IMR-90 (cell line): ENCODE measurements at regions not wholly inside any gene's neighbourhood (a gene's known extent, or its start where the extent isn't known, plus 50 kb on each side); places are given as distances from the start of the nearest gene placed in this dataset.
"Not testable (repeated sequence)": the region's sequence is repeated elsewhere in the genome, so short reads cannot be mapped to it uniquely, and the experiment has no call there.

ENCODE experiments used
- ATAC-seq: fragments of 200-7000 bp; cut with Tn5 transposase; 2 replicates; pipeline ENCODE4 v1.9.1; 2020; ENCODE audit warnings: low read depth, mild to moderate bottlenecking, moderate library complexity
- BruUV-seq: library from RNA; stranded (reverse); fragments of 400-500 nt; replicated peaks from 2 replicates; lab custom pipeline; 2021; lab: Mats Ljungman, UMichigan
- CTCF ChIA-PET: fragments of 300-600 bp; formaldehyde crosslinking; extraction: SDS; loops from one replicate; lab custom pipeline; 2021; ENCODE audit warnings: antibody characterized with exemption; lab: Yijun Ruan, JAX
- POLR2A ChIA-PET: fragments of 300-600 bp; sonication (Branson Sonifier 250); formaldehyde crosslinking; loops from one replicate; lab custom pipeline; 2022; ENCODE audit warnings: antibody characterized with exemption; ENCODE audit not compliant: unreplicated experiment; lab: Charles Lee
- DNase-seq: peaks from one replicate; pipeline ENCODE4 v3.0.0; 2013
- H2AFZ ChIP-seq: replicated peaks from 2 replicates; pipeline ENCODE3; 2013; ENCODE audit warnings: low read length, mild to moderate bottlenecking; ENCODE audit not compliant: poor library complexity
- H2AK5ac ChIP-seq: 2 replicates; pipeline ENCODE4 v1.6.1; 2013; ENCODE audit warnings: low read depth, low read length, inconsistent platforms
- H2AK9ac ChIP-seq: replicated peaks from 2 replicates; pipeline ENCODE3; 2013; ENCODE audit warnings: mild to moderate bottlenecking, low read depth, low read length, moderate library complexity; ENCODE audit not compliant: poor library complexity
- H2BK120ac ChIP-seq: 2 replicates; pipeline ENCODE4 v1.6.1; 2013; ENCODE audit warnings: low read depth, low read length, inconsistent platforms
- H2BK15ac ChIP-seq: 3 replicates; pipeline ENCODE4 v1.6.1; 2013; ENCODE audit warnings: low read depth, low read length, inconsistent platforms
- H2BK20ac ChIP-seq: 2 replicates; pipeline ENCODE4 v1.6.1; 2013; ENCODE audit warnings: low read depth, mild to moderate bottlenecking, inconsistent platforms, low read length, moderate library complexity
- H2BK5ac ChIP-seq: 2 replicates; pipeline ENCODE4 v1.6.1; 2013; ENCODE audit warnings: mild to moderate bottlenecking, low read depth, low read length, inconsistent platforms; ENCODE audit not compliant: poor library complexity, severe bottlenecking
- H3K14ac ChIP-seq: replicated peaks from 2 replicates; pipeline ENCODE4 v1.6.1; 2013; ENCODE audit warnings: low read depth, low read length, inconsistent platforms
- H3K18ac ChIP-seq: 2 replicates; pipeline ENCODE4 v1.6.1; 2013; ENCODE audit warnings: low read depth, low read length, control low read depth
- H3K23ac ChIP-seq: 2 replicates; pipeline ENCODE4 v1.6.1; 2013; ENCODE audit warnings: low read depth, low read length, inconsistent platforms
- H3K27ac ChIP-seq: 2 replicates; pipeline ENCODE4 v1.5.1; 2013; ENCODE audit warnings: mild to moderate bottlenecking, control low read depth, low read length; ENCODE audit not compliant: insufficient read depth
- H3K27me3 ChIP-seq: 2 replicates; pipeline ENCODE4 v1.6.1; 2013; ENCODE audit warnings: low read length; ENCODE audit not compliant: control insufficient read depth, insufficient read depth
- H3K36me3 ChIP-seq: 2 replicates; pipeline ENCODE4 v1.6.1; 2013; ENCODE audit warnings: low read length, mixed read lengths; ENCODE audit not compliant: control insufficient read depth, insufficient read depth
- H3K4ac ChIP-seq: 2 replicates; pipeline ENCODE4 v1.6.1; 2013; ENCODE audit warnings: low read depth, low read length, inconsistent platforms
- H3K4me1 ChIP-seq: 2 replicates; pipeline ENCODE4 v1.6.1; 2013; ENCODE audit warnings: low read length, mixed read lengths; ENCODE audit not compliant: control insufficient read depth, insufficient read depth
- H3K4me2 ChIP-seq: 2 replicates; pipeline ENCODE4 v1.6.1; 2013; ENCODE audit warnings: low read depth, mild to moderate bottlenecking, control low read depth, low read length, moderate library complexity
- H3K4me3 ChIP-seq: 2 replicates; pipeline ENCODE4 v1.5.1; 2013; ENCODE audit warnings: low read depth, mild to moderate bottlenecking, control low read depth, low read length, moderate library complexity; ENCODE audit not compliant: insufficient read depth
- H3K56ac ChIP-seq: 2 replicates; pipeline ENCODE4 v1.6.1; 2013; ENCODE audit warnings: low read length, inconsistent platforms; ENCODE audit not compliant: insufficient read depth; ENCODE audit errors: extremely low read depth
- H3K79me1 ChIP-seq, 2 experiments: 2 replicates each; pipeline ENCODE4 v1.6.1; 2013; ENCODE audit warnings: low read length in 2 of 2, inconsistent platforms in 1 of 2, low read depth in 1 of 2
- H3K9ac ChIP-seq: 2 replicates; pipeline ENCODE4 v1.6.1; 2013; ENCODE audit warnings: low read depth, low read length, control low read depth
- H3K9me1 ChIP-seq: 2 replicates; pipeline ENCODE4 v1.6.1; 2013; ENCODE audit warnings: low read length, inconsistent platforms; ENCODE audit not compliant: insufficient read depth
- H3K9me3 ChIP-seq: 2 replicates; pipeline ENCODE4 v1.6.1; 2013; ENCODE audit warnings: low read length; ENCODE audit not compliant: control insufficient read depth, insufficient read depth
- H4K20me1 ChIP-seq: 2 replicates; pipeline ENCODE4 v1.6.1; 2013; ENCODE audit warnings: low read length, inconsistent platforms; ENCODE audit not compliant: insufficient read depth
- H4K5ac ChIP-seq: 2 replicates; pipeline ENCODE4 v1.6.1; 2013; ENCODE audit warnings: mild to moderate bottlenecking, low read depth, low read length, control low read depth
- H4K8ac ChIP-seq, 2 experiments: 2 replicates each; pipeline ENCODE4 v1.6.1; 2013; ENCODE audit warnings: low read depth in 2 of 2, low read length in 2 of 2, control low read depth in 1 of 2, inconsistent platforms in 1 of 2
- H4K91ac ChIP-seq: 2 replicates; pipeline ENCODE4 v1.6.1; 2013; ENCODE audit warnings: low read depth, low read length, inconsistent platforms; ENCODE audit not compliant: insufficient read depth
- WGBS, 2 experiments: methylation state at CpG; one replicate each; pipeline versions ENCODE4 v1.1.5 to v1.1.7; 2013; ENCODE audit warnings: missing lambda C conversion rate in 2 of 2; ENCODE audit not compliant: insufficient read length in 1 of 2; ENCODE audit errors: extremely low coverage in 2 of 2; 5-methylcytosine and 5-hydroxymethylcytosine counted together
- dilution Hi-C: fragments of 300-500 bp; cut with HindIII; formaldehyde crosslinking; loops from one replicate; pipeline ENCODE4 v1.14.3; 2018; ENCODE audit warnings: low sequenced_read_pairs; ENCODE audit not compliant: unreplicated experiment
- in situ Hi-C: fragments of 300-500 bp; cut with MboI; formaldehyde crosslinking; loops from 3 replicates; pipeline ENCODE4 v1.14.3; 2019; ENCODE audit warnings: low sequenced_read_pairs, inconsistent platforms, mixed read lengths
- intact Hi-C: fragments of 100-400 bp; cut with micrococcal nuclease; formaldehyde crosslinking; loops from 2 replicates; pipeline ENCODE4 v1.10.0; 2022

DNA sequence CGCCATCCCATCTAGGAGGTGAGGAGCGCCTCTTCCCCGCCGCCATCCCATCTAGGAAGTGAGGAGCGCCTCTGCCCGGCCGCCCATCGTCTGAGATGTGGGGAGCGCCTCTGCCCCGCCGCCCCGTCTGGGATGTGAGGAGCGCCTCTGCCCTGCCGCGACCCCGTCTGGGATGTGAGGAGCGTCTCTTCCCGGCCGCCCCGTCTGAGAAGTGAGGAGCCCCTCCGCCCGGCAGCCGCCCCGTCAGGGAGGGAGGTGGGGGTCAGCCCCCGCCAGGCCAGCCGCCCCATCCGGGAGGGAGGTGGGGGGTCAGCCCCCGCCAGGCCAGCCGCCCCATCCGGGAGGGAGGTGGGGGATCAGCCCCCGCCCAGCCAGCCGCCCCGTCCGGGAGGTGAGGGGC is 212.2 kb downstream of the RRAGC start:
- H3K9me3 ChIP-seq, H3K4ac ChIP-seq, H3K4me1 ChIP-seq, H3K18ac ChIP-seq, CTCF ChIA-PET, H3K9me1 ChIP-seq, H3K27ac ChIP-seq, H2AK5ac ChIP-seq, H4K8ac ChIP-seq, H3K4me3 ChIP-seq, H3K36me3 ChIP-seq, H2BK120ac ChIP-seq, H3K27me3 ChIP-seq, H4K20me1 ChIP-seq, BruUV-seq, H3K14ac ChIP-seq, H2BK5ac ChIP-seq, DNase-seq, POLR2A ChIA-PET, in situ Hi-C loops, H4K5ac ChIP-seq, H2BK20ac ChIP-seq, H3K4me2 ChIP-seq, H2AFZ ChIP-seq, H2AK9ac ChIP-seq, intact Hi-C loops, H3K56ac ChIP-seq, H4K91ac ChIP-seq, H3K23ac ChIP-seq, dilution Hi-C loops, H3K9ac ChIP-seq, H2BK15ac ChIP-seq, ATAC-seq, H3K79me1 ChIP-seq: not testable (repeated sequence)
- WGBS, 2 experiments: no CpG with 5 or more reads among the region's 34 CpGs
